ENCODE measurements at regions not wholly inside any gene's neighbourhood (a gene's known extent, or its start where the extent isn't known, plus 50 kb on each side); places are given as distances from the start of the nearest gene placed in this dataset.
"Not testable (repeated sequence)": the region's sequence is repeated elsewhere in the genome, so short reads cannot be mapped to it uniquely, and the experiment has no call there.

- TF ChIP-seq CTCF (conservative IDR thresholded peaks at IDR 0.05; ENCODE audit: low read depth in 2 of 2); POLR2AphosphoS5 (IDR thresholded peaks at IDR 0.05; ENCODE audit: low read depth); REST (IDR thresholded peaks at IDR 0.05; ENCODE audit: unreplicated experiment); EZH2 (IDR thresholded peaks at IDR 0.05; ENCODE audit: low read depth, unreplicated experiment); EZH2phosphoT487 (IDR thresholded peaks at IDR 0.05; ENCODE audit: unreplicated experiment); STAT1 (IDR thresholded peaks at IDR 0.05; ENCODE audit: unreplicated experiment); CREB1 (CRISPR knock-in tag; IDR thresholded peaks at IDR 0.05; ENCODE audit: low read depth); JUNB (IDR thresholded peaks at IDR 0.05; ENCODE audit: unreplicated experiment); ZNF331 (CRISPR knock-in tag; IDR thresholded peaks at IDR 0.05; ENCODE audit: low read depth); ZNF114 (CRISPR knock-in tag; IDR thresholded peaks at IDR 0.05); NANOG (IDR thresholded peaks at IDR 0.05; ENCODE audit: borderline replicate concordance); ETS1 (IDR thresholded peaks at IDR 0.05); ZNF462 (CRISPR knock-in tag; IDR thresholded peaks at IDR 0.05): not testable (repeated sequence)
These were observed 118.9 kb downstream of the ZNF675 start for GRCh38 chr19:23568116-23568515.
